AG09319 (cell line): ENCODE measurements at regions not wholly inside any gene's neighbourhood (a gene's known extent, or its start where the extent isn't known, plus 50 kb on each side); places are given as distances from the start of the nearest gene placed in this dataset.
A peak's percentile ranks its signal among the peaks of the same experiment; 100 is the strongest.

ENCODE experiments used
- DNase-seq: peaks from one replicate; pipeline ENCODE4 v3.0.0-alpha.2; 2010; ENCODE audit warnings: low read depth; ENCODE audit errors: extremely low read depth
- TF ChIP-seq, protein P1 (sequence below): IDR thresholded peaks from 2 replicates; pipeline ENCODE4 v1.5.1; 2011; ENCODE audit warnings: low read depth, mild to moderate bottlenecking, inconsistent platforms, low read length, moderate library complexity

GRCh38 chr19:30666301-30666803 lies 294.2 kb downstream of the ZNF536 start:
- TF ChIP-seq, protein P1, sequence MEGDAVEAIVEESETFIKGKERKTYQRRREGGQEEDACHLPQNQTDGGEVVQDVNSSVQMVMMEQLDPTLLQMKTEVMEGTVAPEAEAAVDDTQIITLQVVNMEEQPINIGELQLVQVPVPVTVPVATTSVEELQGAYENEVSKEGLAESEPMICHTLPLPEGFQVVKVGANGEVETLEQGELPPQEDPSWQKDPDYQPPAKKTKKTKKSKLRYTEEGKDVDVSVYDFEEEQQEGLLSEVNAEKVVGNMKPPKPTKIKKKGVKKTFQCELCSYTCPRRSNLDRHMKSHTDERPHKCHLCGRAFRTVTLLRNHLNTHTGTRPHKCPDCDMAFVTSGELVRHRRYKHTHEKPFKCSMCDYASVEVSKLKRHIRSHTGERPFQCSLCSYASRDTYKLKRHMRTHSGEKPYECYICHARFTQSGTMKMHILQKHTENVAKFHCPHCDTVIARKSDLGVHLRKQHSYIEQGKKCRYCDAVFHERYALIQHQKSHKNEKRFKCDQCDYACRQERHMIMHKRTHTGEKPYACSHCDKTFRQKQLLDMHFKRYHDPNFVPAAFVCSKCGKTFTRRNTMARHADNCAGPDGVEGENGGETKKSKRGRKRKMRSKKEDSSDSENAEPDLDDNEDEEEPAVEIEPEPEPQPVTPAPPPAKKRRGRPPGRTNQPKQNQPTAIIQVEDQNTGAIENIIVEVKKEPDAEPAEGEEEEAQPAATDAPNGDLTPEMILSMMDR: peak; percentile 99
- DNase-seq: no peak

DNA sequence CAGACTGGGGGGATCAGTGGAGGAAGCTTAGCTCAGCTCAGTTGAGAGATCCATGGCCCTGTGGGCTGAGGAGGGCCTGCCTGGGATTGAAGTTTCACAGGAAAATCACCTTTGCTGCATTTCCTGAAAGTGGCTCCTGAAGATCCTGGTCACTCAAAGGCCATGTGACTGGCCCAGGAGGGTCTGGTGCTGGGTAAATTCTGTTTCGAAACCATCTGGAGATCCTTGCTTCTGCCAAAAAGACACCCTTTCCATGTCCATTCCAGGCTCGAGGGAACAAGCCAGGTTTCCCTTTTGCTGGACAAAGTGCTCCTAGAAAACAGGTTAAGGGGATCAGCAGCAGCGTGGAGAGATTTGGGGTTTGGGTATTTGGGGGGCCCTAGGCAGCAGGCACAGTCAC lies 293.3 kb downstream of the ZNF536 start:
- no peak for DNase-seq
- TF ChIP-seq, protein P1: no peak

DNA sequence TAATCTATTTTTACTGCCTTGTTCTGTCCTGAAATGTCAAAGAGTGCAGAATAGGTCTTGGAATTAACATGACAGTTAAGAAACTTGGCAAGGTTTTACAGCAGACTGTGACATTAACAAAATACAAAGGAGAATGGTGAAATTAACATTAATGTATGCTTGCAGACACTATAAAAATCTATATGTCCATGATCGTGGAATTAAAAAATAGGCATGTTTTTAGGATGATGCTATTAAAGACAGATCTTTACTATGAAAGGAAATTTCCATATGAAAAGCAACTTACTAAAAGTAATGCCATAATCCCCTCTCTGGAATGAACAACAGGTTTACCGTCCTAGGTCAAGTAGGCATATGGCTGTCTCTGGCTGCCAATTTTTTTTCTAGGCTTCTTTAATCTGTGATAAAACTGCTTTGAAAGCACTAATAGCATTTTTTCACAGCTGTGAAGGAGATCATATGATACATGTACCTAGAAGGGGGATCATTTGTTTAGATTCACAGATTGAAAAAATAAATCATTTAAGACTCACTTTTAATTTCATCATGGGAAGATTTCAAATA lies 291.5 kb downstream of the ZNF536 start:
- TF ChIP-seq, protein P1: no peak
- no peak for DNase-seq

DNA sequence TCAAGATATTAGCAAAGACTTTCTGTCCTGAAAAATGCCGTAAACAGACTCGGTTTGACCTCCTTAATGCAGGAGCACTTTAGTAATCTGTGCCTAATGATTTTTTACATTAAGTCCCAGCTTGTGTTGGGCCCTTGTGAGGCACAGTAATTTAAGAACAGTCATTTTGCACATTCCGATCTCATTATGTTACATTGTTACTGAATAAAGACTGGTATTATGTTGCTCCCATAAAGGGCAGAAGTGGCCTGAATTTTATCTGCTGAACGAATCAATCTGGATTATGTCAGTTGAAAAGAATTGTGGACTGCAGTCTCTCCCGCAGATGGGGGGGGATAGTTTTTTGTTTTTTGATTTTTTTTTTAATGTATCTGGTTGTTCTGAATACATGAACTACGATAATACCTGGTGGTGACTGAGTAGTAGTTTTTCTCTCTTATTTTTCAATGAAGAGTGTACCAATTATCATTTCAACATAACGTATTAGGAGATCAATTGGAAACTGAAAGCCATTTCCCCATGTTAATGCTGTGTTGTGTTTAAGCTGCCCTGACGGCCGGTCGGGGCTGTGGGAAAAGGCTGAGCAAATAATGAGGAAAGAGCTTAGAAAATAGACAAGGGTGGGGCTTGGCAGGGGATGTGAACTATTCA lies 290.2 kb downstream of the ZNF536 start:
- DNase-seq: no peak
- TF ChIP-seq, protein P1: no peak

GRCh38 chr19:30659638-30660037 lies 287.5 kb downstream of the ZNF536 start:
- DNase-seq: no peak
- TF ChIP-seq, protein P1: no peak

GRCh38 chr19:30656520-30657100 lies 284.4 kb downstream of the ZNF536 start:
- TF ChIP-seq, protein P1: no peak
- no peak for DNase-seq
